HG03175 (cell line): ENCODE measurements at regions not wholly inside any gene's neighbourhood (a gene's known extent, or its start where the extent isn't known, plus 50 kb on each side); places are given as distances from the start of the nearest gene placed in this dataset.
"Not testable (repeated sequence)": the region's sequence is repeated elsewhere in the genome, so short reads cannot be mapped to it uniquely, and the experiment has no call there.

Source experiments
- ATAC-seq: cut with Tn5 transposase; IDR thresholded peaks from one replicate; pipeline ENCODE4 v1.9.1; 2021; ENCODE audit warnings: mild to moderate bottlenecking, moderate library complexity; ENCODE audit not compliant: unreplicated experiment

DNA sequence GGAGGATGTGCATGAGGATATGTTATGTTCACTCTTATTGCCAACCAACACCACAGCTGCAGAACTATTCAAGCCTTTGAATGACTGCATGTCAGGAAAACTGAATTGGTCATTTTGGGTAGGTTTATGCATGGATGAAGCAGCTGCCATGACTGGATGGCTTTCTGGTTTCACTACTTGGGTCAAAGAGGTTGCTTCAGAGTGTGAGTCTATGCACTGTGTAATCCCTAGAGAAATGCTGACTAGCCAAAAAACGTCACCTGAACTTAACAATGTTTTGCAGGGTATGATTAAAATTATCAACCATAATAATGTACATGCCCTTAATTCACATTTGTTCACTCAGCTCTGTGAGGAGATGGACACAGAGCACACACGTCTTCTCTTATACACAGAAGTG, 206.7 kb upstream of the RBBP8 start:
- no peak for ATAC-seq

GRCh38 chr18:22728016-22728415, 205.1 kb upstream of the RBBP8 start:
- ATAC-seq = no peak

GRCh38 chr18:22728481-22729105, 204.5 kb upstream of the RBBP8 start:
- ATAC-seq = no peak

DNA sequence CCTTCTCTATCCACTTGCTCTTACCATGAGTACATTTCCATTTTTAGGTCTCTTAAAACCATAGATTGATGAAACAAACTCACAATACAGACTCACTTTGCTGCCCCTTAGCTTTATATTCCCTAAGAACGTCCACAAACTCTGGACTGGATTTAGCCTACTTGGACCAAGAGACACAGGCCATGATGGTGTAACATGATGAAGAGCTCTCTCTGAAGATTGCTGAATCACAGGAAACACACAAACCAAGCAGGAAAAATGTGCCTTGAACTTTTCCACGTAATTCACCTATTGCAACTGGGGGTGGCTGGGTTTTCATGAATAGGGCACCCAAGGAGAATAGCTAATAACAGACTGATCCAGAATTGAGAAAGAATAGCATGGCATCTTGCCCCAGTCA, 201.7 kb upstream of the RBBP8 start:
- no peak for ATAC-seq

GRCh38 chr18:22734105-22734661, 198.9 kb upstream of the RBBP8 start:
- no peak for ATAC-seq

DNA sequence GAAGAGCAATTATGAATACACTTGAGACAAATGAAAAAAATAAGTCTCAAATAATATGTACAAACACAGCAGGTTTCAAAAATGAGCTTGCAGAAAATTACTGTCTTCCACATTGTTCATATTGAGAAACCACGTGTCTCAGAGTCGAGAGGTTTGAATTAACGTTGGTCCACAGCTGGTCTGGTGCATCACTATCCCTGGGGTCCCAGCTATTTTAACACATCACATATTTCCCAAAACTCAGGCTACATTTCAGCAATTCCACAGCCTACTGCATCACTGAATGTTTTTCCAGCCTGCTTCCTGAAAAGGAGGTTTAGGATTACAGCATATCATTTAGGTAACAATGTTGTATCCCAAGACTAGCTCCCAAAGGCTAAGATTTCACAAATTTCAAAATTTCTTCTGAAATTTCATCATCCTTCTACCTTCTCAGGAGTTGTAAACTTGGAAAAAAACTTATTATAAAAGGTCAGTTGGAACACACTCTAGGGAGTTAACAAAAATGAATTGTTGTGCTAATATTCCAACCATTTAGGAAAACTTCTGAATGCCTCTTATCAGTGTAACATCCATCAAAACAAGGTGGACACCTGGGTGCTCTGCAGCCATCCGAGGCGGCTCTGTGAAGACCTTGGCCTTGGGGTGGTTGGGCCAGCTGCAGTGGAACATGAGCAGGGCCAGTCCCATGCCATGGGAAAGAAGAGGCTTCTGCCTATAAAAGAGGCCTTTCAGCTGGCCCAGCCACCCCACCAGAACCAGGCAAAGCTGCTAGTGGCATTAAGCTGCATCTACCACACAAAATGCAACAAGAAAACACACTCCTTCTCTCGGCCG, 198.1 kb upstream of the RBBP8 start:
- ATAC-seq = no peak

DNA sequence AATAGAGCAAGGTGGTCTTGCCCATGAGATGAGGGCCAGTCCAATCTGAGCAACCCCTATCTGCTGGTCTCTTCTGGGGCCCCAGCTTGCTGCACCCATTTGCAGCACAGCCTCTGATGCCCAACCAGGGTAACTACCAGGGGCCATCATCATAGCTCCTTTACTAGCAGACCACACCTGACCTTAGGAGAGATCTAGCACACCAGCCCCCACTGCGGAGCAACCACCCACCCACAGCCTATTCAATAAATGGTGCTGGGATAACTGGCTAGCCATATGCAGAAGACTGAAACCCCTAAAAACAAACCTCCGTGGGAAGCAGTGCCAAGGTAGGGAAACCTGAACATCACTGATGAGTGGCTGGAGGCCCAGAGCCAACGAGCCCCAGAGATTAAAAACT, 196.1 kb upstream of the RBBP8 start:
- ATAC-seq = no peak

GRCh38 chr18:22739061-22739642, 194.0 kb upstream of the RBBP8 start:
- no peak for ATAC-seq

DNA sequence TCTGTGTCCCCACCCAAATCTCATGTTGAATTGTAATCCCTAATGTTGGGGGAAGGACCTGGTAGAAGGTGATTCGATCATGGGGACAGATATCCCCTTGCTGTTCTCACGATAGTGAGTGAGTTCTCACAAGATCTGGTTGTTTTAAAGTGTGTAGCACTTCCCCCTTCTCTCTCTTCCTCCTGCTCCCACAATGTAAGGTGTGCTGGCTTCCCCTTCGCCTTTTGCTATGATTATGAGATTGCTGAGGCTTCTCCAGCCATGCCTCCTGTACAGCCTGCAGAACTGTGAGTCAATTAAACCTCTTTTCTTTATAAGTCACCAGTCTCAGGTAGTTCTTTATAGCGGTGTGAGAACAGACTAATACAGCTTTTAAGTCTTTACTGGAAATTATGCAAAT, 193.3 kb upstream of the RBBP8 start:
- ATAC-seq = no peak

DNA sequence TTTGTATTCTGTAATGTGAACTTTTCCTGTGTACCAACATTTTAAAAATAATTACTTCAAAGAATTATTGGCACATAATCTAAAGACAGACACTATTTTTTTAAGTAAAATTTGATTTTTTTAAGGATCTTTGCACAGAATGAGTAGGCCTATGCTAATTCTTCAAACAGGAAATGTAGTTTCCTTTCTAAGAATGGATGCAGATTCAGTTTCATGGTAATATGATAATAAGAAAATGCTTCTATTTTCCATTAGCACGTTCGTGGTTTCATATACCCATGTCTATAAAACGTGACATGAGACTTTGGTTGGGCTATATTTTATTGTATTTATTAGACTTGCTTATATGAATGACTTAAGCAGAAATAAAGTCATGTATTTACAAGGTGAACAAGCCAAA, 191.8 kb upstream of the RBBP8 start:
- no peak for ATAC-seq

DNA sequence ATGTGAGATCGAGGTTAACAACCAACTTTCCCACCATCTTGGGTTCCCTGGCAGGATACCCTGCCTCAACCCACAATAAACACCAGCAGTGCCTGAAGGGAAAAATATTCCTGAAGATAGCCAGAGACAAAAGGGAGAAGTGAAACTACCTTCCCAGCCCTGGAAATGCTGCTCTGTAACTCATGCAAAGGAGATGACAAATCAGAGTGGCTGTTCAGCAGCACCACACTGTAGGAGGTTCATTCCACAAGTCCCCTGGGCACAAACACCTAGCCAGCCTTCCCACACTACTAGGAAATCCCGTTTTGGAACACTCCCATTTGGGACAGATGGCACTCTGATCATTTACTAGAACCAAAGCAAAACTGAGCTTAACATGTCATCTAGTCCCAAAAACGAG, 190.7 kb upstream of the RBBP8 start:
- ATAC-seq = no peak

DNA sequence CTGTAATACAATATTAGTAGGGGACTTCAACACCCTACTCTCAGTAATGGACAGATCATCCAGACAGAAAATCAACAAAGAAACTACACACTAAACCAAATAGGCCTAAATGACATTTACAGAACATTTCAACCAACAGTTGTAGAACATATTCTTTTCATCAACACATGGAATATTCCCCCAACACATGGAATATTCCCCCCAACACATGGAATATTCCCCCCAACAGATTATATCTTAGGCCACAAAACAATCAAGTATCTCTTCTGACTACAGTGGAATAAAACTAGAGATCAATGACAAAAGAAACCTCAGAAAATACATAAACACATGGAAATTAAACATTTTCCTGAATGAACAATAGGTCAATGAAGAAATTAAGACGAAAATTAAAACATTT, 187.2 kb upstream of the RBBP8 start:
- no peak for ATAC-seq

DNA sequence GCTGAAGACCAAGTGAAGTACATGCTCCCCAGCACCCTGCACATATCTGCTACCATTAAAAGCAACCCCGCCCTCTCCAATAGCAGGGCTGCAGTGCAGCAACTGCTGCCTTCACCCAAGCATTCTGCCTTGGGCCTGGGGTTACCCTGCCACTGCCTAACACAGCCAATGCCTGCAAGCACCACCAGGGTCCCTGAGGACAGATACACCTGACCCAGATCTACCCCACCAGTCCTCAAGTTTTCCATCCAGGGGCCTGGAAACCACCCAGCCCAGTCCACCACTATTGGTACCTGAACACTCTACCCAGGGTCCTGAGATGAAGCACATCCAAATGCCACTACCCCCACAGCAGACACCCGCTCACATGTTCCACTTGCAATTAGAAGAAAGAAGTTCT, 181.1 kb upstream of the RBBP8 start:
- ATAC-seq = no peak

GRCh38 chr18:22753130-22753831, 179.8 kb upstream of the RBBP8 start:
- no peak for ATAC-seq

GRCh38 chr18:22764005-22764404, 169.1 kb upstream of the RBBP8 start:
- not testable (repeated sequence) for ATAC-seq

DNA sequence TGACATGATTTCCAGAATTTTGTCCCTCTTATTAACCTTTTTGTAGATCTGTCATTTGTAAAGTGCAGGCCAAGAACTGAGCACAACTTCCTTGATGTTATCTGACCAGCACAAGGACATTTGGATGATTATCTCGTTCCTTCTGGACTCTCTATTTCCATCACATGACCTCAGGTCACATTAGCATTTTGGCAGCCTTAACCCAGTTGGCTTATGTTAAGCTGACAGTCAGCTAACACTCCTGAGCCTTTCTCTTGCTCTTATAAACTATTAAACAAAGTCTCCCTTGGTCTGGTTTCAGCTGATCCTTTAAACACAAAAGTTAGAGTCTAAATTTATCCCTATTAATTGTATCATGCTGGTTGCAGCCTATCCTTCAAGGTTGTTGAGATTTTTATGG, 167.2 kb upstream of the RBBP8 start:
- ATAC-seq = no peak

GRCh38 chr18:22767653-22768052, 165.5 kb upstream of the RBBP8 start:
- ATAC-seq = no peak

DNA sequence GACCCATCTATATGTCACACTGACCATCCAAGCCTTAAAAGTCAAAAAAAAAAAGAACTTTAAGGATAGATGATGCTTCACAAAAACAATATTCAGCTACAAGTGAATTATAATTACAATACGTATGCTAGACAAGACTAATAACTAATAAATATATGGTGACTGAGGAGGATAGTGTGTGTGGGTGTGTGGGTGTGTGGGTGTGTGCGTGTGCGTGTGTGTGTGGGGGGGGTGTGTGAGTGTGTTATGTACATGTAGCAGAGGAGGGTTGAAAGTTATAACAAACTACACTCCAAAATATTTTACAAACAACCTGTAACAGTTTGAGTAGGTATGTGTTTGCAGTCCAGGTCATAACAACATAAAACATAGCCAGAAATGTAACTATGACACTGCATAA, 159.2 kb upstream of the RBBP8 start:
- ATAC-seq = no peak

DNA sequence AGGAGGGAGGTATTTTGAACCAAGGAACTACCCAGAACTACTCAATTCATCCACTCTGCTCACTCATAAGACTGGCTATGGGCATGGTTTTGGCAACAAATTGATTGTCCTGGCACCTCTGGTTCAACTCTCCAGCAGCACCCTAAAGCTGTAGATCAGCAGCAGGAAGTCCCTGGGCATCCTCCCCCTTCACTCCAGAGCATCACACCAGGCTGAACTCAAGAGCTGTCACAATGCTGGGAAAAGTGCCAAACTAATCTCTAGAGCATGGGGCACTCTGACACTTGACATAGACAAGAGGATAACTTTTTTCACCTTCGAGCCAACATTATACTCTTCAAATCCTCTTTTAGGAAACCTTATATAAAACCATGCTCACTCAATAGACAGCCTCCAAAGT, 154.1 kb upstream of the RBBP8 start:
- ATAC-seq = no peak

DNA sequence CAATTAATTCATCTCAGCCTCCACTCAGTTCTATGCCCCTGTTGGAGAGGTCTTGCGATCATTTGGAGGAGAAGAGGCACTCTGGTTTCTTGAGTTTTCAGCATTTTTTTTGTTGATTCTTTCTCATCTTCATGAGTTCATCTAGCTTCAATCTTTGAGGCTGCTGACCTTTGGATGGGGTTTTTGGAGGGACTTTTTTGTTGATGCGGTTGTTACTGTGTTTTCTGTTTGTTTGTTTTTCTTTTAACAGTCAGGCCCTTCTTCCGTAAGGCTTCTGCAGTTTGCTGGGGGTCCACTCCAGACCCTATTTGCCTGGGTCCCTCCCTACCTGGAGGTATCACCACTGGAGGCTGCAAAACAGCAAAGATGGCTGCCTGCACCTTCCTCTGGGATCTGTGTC, 149.9 kb upstream of the RBBP8 start:
- ATAC-seq = no peak

DNA sequence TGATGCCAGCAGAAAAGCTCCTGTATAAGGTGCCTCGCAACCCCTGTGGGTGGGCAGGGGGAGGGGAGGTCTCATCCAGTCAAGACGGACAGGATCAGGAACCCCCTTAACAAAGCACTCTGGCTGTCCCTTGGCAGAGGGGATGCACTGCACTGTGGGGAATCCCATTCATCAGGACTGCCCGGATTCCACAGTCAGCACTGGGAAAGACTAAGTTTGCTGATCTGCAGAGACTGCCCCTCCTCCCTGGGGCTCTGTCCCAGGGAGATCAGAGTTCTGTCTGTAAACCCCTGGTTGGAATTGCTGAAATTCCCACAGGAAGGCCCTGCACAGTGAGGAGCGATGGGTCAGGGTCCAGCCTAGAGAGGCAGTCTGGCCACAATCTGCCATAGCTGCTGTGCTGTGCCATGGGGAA, 149.5 kb upstream of the RBBP8 start:
- no peak for ATAC-seq
